GM18519 (cell line): ENCODE measurements at regions not wholly inside any gene's neighbourhood (a gene's known extent, or its start where the extent isn't known, plus 50 kb on each side); places are given as distances from the start of the nearest gene placed in this dataset.
"Not testable (repeated sequence)": the region's sequence is repeated elsewhere in the genome, so short reads cannot be mapped to it uniquely, and the experiment has no call there.

ENCODE experiments used
- ATAC-seq: cut with Tn5 transposase; IDR thresholded peaks from one replicate; pipeline ENCODE4 v1.9.1; 2021; ENCODE audit warnings: mild to moderate bottlenecking, moderate library complexity; ENCODE audit not compliant: unreplicated experiment, low FRiP score

DNA sequence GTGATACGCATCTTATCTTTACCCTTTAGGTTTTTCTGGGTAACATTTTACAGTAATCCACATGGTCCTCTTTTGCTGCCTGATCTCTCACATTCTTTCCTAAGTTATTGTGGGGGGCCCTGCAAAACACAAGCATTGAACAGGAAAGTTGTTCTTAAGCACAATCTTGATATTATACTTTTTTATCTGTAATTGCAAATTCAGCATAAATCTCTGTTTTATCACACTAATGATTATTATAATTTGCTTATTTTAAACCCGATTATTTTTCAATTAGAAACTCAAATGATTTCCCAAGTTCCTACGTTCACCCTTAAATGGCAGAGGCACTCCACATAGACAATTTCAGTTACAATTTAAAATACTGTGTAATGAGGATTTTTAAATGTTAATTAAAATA lies 386.0 kb upstream of the GYPC start:
- ATAC-seq = no peak

DNA sequence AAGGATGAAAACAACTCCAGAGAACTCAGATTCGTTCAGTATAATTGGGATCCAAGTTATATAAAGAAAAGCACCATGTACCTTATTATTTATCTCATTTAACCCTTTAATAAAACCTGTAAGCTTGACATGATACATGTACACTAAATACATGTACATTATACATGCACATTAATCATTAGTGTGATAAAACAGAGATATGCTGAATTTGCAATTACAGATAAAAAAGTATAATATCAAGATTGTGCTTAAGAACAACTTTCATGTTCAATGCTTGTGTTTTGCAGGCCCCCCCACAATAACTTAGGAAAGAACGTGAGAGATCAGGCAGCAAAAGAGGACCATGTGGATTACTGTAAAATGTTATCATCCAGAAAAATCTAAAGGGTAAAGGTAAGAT lies 385.4 kb upstream of the GYPC start:
- ATAC-seq = no peak

DNA sequence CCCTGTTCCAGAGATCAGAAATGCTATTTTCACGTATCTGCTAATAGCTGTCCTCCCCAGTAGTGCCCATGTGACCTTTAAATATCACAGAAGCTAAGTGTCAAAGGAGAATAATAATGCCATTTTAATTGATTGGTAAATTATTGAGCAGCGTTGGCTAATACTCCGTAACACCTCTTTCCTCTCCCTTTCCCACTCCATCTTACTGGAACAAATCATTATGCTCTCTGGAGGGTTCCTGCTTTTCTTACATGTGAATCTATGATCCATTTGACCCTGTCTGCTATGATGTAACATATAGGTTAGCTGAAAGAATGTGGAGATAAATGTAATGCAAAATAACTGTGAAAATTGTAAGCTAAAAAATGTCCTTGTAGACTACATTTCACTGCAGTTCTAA lies 383.6 kb upstream of the GYPC start:
- ATAC-seq = no peak

- ATAC-seq = no peak
Measured at GRCh38 chr2:126275098-126275497, 380.9 kb upstream of the GYPC start.

DNA sequence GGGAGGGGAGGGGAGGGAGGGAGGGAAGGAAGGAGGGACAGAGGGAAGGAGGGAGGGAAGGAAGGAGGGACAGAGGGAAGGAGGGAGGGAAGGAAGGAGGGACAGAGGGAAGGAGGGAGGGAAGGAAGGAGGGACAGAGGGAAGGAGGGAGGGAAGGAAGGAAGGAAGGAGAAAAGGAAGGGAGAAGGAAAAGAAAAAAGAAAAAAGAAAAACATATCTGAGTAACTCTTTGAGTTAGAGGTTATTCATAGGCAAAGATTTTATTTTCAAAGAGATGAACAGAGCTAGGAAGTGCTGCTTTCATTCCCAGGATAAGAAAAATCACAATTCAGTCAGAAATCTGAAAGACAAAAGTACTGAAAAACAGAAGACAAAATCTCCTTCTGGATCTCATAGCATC lies 379.7 kb upstream of the GYPC start:
- ATAC-seq = not testable (repeated sequence)

- no peak for ATAC-seq
Measured at GRCh38 chr2:126288362-126288761, 367.6 kb upstream of the GYPC start.

DNA sequence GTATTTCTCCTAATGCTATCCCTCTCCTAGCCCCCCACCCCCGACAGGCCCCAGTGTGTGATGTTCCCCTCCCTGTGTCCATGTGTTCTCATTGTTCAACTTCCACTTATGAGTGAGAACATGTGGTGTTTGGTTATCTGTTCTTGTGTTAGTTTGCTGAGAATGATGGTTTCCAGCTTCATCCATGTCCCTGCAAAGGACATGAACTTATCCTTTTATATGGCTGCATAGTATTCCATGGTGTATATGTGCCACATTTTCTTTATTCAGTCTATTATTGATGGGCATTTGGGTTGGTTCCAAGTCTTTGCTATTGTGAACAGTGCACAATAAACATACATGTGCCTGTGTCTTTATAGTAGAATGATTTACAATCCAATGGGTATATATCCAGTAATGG lies 362.0 kb upstream of the GYPC start:
- not testable (repeated sequence) for ATAC-seq

GRCh38 chr2:126299469-126299976 lies 356.4 kb upstream of the GYPC start:
- ATAC-seq = no peak

DNA sequence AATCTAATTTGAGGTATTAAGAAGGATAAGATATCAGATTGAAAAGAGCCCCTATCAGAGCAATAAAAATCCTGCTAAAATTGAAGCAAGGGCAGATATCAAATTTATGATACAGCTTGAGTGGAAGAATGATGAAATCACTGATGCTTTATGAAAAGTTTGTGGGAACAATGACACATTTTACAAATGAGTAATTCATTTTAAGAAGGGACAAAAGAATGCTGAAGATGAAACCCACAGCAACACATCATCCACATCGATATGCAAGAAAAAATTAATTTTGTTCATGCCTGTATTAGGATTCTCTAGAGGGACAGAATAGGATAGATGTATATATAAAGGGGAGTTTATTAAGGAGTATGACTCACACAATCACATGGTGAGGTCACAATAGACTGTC lies 355.6 kb upstream of the GYPC start:
- no peak for ATAC-seq

DNA sequence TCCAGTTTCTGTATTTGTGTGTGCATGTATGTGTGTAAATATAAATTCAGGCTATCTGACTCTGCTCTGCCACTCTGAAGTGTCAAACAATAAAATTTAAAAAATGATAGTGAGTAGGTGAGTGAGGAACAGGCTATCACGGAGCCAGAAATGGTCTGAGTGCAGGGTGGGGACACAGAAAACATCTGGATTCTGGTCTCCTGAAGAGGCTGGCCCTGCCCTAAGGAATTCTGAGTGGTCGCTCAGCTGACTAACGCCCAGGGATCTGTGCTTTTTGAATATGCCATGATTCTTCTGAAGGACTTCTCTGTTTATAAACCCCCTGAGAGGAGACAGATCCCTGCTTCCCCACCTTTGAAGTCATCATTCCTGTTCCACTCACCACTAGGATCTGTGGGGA lies 353.9 kb upstream of the GYPC start:
- ATAC-seq = no peak

GRCh38 chr2:126303113-126303512 lies 352.8 kb upstream of the GYPC start:
- no peak for ATAC-seq

DNA sequence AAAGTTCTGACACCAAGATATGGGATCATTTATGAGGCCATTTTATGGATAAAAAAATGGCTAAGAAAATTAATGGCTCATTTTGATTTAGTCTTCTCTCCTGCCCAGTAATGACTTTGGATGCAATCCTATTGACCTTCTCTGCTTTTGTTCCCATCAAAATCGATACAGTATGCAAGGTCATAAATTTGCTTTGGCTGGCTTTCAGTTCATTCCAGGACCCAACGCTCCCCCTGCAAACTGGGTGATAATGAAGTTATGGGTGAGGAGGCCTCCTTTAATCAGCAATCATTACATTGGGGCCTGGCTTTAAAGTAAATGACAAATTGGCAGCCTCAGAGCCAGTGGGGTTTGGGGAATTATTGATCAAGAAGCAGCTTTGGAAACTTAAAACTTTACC lies 351.8 kb upstream of the GYPC start:
- ATAC-seq = no peak

DNA sequence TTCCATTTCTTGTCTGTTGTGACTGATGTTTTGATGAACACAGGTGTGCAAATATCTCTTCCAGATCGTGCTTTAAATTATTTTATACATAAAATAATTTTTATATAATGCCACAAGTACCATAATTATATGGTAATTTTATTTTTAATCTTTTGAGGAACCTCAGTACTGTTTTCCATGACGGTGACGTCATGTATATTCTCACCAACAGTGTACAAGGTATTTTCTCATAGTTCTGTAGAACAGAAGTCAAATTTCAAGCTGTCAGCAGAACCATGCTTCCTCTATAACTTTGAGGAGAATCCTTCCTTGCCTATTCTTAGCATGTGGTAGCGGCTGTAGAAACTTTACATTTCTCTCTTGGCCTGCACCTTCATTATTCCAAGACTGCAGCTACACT lies 349.4 kb upstream of the GYPC start:
- ATAC-seq = no peak

GRCh38 chr2:126307740-126308139 lies 348.2 kb upstream of the GYPC start:
- no peak for ATAC-seq

DNA sequence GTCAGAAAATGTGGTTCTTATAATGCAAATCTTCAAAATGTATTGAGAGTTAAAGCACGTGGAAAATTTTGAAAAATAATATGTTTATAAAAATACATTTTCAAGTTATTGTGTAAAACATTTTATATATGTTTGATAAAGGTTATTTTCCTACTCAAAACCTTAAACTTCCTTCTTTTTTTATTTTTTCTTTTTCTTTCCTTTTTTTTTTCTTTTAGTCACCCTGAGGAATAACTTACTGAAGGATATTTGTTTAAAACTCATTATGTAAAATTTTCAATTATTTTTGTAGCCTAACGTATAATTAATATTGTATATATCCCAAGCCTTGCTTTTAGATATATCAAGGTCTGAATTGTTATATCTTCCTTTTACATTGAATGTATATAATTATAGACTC lies 346.8 kb upstream of the GYPC start:
- no peak for ATAC-seq

DNA sequence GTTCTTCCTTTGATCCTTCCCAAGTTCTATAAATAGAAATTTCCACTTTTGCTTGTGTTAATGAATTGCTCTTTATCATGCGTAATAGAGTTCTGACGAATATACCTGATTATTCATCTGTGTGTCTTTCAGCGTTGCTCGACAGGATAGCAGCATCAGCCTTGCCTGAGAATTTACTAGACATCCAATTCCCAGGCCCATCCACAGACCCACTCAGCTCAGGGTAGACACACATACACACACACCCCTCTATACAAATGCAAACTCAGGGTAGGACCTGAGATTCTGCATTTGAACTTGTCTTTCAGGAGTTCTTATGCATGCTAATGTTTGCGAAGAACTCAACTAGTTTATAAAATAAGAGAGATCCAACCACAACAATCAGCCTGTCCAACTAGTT lies 343.4 kb upstream of the GYPC start:
- ATAC-seq = no peak

DNA sequence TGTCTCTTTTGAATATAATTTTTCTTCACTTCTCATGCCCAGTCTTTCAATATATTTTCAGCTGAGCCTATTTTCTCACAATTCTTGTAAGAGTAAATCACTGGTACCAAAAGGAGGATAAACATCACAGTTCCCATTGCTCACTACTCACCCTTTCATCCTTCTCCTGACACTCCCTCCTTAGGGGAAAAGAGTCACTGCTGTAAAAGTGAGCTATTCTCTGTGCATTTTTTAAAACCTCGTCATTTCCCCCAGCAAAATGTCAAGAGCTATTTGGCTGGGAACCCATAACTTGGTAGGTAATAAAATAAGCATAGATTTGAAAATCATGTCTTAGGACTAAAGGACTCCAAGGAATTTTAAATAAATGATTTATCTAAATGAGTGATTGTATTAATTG lies 340.1 kb upstream of the GYPC start:
- no peak for ATAC-seq

DNA sequence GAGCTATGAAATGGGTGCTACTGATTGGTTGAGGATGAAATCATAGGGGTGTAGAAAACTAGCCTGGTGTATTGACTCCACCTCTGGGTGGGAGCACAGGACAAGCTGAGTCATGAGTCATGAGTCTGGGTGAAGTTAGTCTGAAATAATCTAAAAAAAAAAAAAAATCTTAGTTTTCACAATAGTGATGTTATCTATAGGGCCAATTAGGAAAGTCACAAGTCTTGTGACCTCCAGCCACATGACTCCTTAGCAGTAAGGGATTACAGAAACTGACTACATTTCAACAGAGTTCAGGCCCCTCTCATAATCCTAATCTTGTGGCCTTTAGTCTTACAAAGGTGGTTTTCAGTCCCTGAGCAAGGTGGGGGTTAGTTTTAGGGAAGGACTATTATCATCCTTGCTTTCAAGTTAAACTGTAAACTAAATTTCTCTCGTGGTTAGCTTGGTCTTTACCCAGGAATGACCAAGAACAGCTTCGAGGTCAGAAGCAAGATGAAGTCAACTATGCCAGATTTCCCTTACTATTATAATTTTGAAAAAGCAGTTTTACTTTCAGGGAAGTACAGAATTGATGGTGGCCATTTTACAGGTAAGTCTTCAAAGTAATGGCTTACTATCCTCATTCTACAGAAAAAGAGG lies 338.0 kb upstream of the GYPC start:
- no peak for ATAC-seq

DNA sequence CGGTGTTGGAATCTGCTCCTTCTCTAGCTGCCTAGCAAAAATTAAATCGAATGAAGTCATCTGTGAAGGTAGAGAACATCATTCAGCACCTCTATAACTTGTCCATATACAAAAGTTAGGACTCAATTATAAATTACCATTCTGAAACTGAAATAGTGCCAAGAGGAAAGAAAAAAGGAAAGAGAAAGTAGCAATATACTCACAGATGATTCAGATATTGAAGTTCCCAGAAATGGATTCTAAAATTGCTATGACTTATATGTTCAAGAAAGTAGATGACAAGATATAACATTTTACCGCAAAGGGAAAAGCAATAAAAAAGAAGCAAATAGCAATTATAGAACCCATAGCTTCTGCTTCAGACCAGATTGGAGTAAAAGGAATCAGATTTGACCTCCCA lies 333.6 kb upstream of the GYPC start:
- ATAC-seq = no peak

DNA sequence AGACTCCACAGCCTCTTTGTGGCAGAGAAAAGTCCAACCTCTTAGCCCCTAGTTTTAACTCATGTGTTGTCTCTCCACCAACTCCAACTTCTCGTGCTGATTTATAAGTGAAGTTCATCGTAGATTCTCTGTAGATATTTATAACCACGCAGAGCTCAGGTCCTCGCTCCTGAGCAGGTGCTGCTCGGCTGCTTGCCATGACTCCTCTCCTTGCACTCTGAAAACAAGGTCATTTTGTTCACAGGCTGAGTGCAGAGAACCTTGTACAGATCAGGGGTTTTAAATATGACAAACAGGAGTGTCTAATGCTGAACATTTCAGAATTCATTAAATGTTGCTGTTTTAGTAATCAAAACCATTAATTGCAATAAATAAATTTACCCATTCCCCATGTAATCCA lies 330.8 kb upstream of the GYPC start:
- no peak for ATAC-seq

DNA sequence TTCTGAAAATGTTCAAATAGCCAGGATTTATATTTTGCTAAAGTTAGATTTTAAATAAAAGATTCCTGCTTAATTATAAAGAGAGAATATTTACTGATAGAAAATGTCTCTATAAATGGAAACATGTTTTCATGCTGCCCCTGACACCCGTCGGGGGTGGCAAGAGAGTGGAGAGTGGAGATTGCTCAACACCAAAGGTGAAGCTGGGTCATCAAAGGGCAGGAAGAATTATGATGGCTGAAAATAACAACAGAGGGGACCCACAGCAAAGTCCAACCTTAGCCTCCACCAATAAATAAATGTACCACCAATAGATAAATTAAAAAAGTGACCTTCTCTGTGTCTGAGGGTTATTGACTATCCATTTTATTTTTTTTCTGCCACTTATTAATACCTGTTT lies 326.8 kb upstream of the GYPC start:
- ATAC-seq = no peak

DNA sequence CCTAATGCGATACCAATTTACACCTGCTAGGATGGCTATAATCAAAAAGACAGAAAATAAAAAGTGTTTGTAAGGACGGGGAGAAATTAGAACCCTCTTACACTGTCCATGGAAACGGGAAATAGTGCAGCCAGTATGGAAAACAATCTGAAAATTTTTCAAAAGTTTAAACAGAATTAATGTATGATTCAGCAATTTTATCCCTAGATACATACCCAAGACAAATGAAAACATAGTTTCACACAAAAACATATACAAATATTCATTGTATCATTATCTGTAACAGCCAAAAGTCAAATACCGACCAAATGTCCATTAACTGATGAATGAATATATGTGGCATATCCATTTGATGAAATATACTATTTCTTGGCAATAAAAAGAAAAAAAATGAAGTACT lies 313.5 kb upstream of the GYPC start:
- ATAC-seq = no peak

GRCh38 chr2:126343136-126343535 lies 312.8 kb upstream of the GYPC start:
- no peak for ATAC-seq
